HFFc6 (cell line): ENCODE measurements at regions not wholly inside any gene's neighbourhood (a gene's known extent, or its start where the extent isn't known, plus 50 kb on each side); places are given as distances from the start of the nearest gene placed in this dataset.

Source experiments
- DNase-seq: peaks from one replicate; pipeline ENCODE4 v3.0.0-alpha.2; 2018
- H3K27ac Mint-ChIP-seq: 2 replicates; pipeline ENCODE4 v1.8.0; 2020; ENCODE audit warnings: mild to moderate bottlenecking, mixed read lengths
- H3K27me3 Mint-ChIP-seq: 2 replicates; pipeline ENCODE4 v1.8.0; 2021; ENCODE audit warnings: mild to moderate bottlenecking, moderate library complexity, mixed read lengths; ENCODE audit not compliant: insufficient read depth
- H3K36me3 Mint-ChIP-seq: 2 replicates; pipeline ENCODE4 v1.8.0; 2021; ENCODE audit warnings: low read depth, mixed read lengths
- H3K4me1 Mint-ChIP-seq: 2 replicates; pipeline ENCODE4 v1.8.0; 2020; ENCODE audit warnings: low read depth, mixed read lengths
- H3K4me3 Mint-ChIP-seq: 2 replicates; pipeline ENCODE4 v1.8.0; 2020; ENCODE audit warnings: mild to moderate bottlenecking, moderate library complexity, mixed read lengths
- H3K9me3 Mint-ChIP-seq: 2 replicates; pipeline ENCODE4 v1.8.0; 2020; ENCODE audit warnings: mild to moderate bottlenecking, mixed read lengths
- TF ChIP-seq, protein P1 (sequence below): fragments of 200-600 bp; sonication (generic); IDR thresholded peaks from 2 replicates; pipeline ENCODE4 v1.5.0; 2021; ENCODE audit warnings: antibody characterized with exemption, mild to moderate bottlenecking

DNA sequence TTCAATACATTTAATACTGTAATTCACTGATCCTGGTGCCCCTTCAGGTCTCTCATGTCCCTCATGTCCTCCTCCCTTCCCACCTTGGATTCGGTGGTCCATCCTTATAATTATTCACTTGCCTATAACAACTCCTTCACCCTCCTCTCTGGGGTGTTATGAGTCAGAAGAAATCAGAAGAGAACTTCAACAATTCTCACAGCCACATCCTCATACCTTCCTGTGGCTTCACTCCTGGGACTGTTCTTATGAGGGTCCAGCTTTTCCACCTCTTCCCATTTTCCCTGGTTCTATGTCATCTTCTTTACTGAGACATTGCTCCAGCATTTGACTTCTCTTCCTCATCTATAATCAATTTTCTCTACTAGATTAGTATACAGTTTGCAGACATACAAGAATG is 406.1 kb downstream of the NR2F1-AS1 start:
- no peak overlapping the region for H3K27ac Mint-ChIP-seq
- TF ChIP-seq, protein P1, sequence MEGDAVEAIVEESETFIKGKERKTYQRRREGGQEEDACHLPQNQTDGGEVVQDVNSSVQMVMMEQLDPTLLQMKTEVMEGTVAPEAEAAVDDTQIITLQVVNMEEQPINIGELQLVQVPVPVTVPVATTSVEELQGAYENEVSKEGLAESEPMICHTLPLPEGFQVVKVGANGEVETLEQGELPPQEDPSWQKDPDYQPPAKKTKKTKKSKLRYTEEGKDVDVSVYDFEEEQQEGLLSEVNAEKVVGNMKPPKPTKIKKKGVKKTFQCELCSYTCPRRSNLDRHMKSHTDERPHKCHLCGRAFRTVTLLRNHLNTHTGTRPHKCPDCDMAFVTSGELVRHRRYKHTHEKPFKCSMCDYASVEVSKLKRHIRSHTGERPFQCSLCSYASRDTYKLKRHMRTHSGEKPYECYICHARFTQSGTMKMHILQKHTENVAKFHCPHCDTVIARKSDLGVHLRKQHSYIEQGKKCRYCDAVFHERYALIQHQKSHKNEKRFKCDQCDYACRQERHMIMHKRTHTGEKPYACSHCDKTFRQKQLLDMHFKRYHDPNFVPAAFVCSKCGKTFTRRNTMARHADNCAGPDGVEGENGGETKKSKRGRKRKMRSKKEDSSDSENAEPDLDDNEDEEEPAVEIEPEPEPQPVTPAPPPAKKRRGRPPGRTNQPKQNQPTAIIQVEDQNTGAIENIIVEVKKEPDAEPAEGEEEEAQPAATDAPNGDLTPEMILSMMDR = no peak
- no peak overlapping the region for H3K4me3 Mint-ChIP-seq
- no peaks in the 10 kb centered on the region for H3K27me3 Mint-ChIP-seq
- no peak for DNase-seq
- H3K9me3 Mint-ChIP-seq = no peaks in the 10 kb centered on the region
- H3K36me3 Mint-ChIP-seq = peaks cover 11% of the 10 kb centered on the region
- no peaks in the 10 kb centered on the region for H3K4me1 Mint-ChIP-seq

DNA sequence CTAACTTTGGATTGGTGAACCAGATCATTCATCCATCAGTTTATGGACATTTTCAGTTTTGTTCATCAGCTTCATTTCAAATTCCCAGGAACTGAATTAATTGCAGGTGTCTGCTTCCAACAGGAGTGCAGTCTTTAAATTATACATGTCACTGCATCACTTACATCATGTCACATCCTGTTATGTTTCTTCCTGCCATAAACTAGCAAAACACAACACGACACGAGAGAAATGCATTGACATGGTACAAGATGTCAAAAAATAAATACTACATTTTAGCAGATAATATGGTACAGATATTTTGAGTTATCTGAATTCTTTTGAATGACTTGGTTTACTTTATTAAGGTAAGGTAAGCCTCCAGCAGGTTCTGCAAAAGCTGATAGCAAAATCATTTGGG is 415.5 kb downstream of the NR2F1-AS1 start:
- H3K36me3 Mint-ChIP-seq = peaks cover 10% of the 10 kb centered on the region
- no peak overlapping the region for H3K4me3 Mint-ChIP-seq
- DNase-seq = no peak
- H3K27ac Mint-ChIP-seq = no peak overlapping the region
- no peaks in the 10 kb centered on the region for H3K27me3 Mint-ChIP-seq
- TF ChIP-seq, protein P1 = no peak
- H3K9me3 Mint-ChIP-seq = peaks cover 10% of the 10 kb centered on the region; the same call in 1 of the 2 replicates
- peaks cover 46% of the 10 kb centered on the region for H3K4me1 Mint-ChIP-seq

DNA sequence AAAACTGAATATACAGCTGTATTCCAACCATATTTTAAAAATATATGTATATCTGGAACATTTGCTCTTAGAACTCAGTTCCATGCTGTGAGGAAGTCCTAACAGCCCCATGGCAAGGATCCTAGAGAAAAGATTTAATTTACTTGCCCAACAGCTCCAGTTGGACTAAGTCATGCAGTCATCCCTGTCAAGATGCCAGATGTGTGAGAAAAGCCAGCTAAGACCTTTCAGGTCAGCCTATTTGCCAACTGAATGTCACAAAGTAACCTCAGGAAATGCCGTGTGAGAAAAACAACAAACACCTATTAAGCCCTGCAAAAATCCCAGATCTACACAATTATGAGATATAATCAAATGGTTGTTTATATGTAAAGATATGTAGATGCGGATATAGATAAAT is 416.3 kb downstream of the NR2F1-AS1 start:
- Mint-ChIP-seq H3K36me3 (peaks cover 10% of the 10 kb centered on the region), H3K4me3 (no peak overlapping the region), H3K27ac (peak overlapping the region; percentile 17; the same call in 1 of the 2 replicates), H3K27me3 (no peaks in the 10 kb centered on the region; the same call in 1 of the 2 replicates), H3K4me1 (peaks cover 54% of the 10 kb centered on the region), H3K9me3 (peaks cover 10% of the 10 kb centered on the region; the same call in 1 of the 2 replicates)
- DNase-seq = peak; percentile 78
- TF ChIP-seq, protein P1 = no peak

DNA sequence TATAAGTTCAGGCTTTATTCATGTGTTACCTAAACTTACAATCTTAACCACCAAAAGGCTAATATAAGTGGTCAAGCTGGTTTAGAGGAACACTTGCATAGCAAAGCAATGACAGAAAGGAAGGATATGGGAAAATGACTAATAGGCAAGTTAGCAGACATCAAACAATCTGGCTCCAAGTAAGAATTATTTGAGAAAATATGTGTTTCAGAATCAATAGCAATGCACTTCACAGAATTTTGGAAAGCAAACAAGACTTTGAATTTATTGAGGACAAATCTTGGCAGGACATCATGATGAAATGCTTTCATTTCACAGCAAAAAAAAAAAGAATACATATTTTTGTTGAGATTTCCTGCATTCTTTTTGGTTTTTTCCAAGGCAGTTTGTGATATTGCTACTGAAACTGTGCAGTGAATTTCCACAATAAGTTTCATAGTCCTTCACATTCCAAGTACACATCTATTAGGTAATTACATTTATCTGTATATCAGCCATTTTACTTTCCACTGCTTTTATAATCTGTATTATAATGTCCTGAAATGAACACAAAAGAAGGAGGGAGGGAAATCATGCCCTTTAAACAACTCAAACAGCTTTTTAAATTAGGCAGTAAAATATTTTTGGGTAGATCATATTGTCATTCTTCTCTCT is 417.9 kb downstream of the NR2F1-AS1 start:
- Mint-ChIP-seq H3K27ac (peak overlapping the region; percentile 86), H3K27me3 (no peaks in the 10 kb centered on the region; the same call in 1 of the 2 replicates), H3K9me3 (no peaks in the 10 kb centered on the region), H3K4me1 (peaks cover 67% of the 10 kb centered on the region), H3K4me3 (peak overlapping the region; percentile 26; the same call in 1 of the 2 replicates), H3K36me3 (peaks cover 3% of the 10 kb centered on the region)
- TF ChIP-seq, protein P1 = no peak
- DNase-seq = peak; percentile 88

DNA sequence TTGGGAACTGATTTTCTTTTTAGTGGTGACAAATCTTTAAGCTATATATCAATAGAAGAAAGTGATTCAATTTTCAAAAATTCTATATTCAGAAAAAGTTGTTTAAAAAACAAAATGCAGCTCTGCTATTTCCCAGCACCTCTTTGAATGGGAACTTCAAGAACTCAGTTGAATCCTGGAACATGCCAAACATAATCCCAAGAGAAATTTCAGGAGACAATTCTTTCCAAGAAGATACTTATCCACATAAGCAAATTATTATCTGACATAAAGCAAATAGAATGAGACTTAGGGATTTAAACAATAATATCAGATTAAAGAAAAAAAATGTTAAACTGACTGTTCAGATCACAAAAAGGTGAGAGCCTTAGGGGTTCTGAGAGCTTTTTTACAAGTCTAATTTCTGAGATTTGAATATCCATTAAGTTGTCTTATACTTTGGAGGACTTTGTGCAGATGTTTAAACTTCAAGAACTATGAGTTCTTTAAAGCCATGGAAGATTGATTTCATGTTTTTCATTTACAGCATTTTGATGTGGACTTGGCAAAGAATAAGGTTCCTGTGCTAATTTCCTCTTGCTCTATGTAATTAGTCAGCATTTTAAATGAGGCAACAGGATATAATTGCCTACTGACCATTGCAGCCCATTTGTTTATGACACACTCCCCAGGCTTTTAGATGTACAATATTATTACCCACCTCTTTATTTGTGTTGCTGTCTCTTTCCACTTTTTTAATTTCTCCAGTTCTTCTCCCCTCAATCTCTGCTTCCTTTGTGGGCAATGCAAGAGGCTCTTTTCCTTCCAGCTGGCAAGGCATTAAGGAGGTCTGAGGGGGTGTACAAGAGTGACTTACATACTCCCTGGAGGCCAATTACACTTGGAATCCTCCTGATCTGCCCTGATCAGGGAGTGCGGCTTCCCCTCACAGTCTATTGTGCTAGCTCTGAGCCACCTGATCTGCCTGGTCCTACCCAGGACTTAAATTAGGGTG is 419.1 kb downstream of the NR2F1-AS1 start:
- Mint-ChIP-seq H3K27ac (peak overlapping the region; percentile 86), H3K9me3 (no peaks in the 10 kb centered on the region), H3K27me3 (no peaks in the 10 kb centered on the region; the same call in 1 of the 2 replicates), H3K36me3 (no peaks in the 10 kb centered on the region), H3K4me1 (peaks cover 70% of the 10 kb centered on the region), H3K4me3 (peak overlapping the region; percentile 53)
- DNase-seq = peak; percentile 27
- TF ChIP-seq, protein P1 = no peak
